ENCODE measurements at regions not wholly inside any gene's neighbourhood (a gene's known extent, or its start where the extent isn't known, plus 50 kb on each side); places are given as distances from the start of the nearest gene placed in this dataset.

DNA sequence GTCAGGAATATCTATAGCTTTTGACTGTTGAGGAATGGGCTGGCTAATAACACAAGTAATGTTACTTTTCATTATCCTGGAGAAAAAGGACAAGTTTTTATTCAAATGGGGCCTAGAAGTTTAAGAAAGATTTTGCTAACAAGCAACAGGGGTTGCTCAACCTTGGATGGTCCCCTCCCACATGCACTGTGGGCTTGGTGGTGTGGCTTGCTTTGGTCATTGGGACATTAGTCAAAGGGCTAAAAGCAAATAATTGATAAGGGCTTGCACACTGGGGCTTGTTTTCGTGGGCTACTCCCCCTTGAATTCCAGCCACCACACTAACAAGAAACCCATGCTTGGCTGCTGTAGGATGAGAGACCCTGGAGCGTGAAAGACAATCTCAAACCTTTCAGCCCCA lies 127.6 kb downstream of the JCAD start:
- ChIA-PET POLR2A (no interaction called here), CTCF (no interaction called here), RAD21 (ENCODE audit: unreplicated experiment) (no interaction called here), SMC1A (ENCODE audit: uncharacterized antibody, unreplicated experiment) (no interaction called here)
- Histone ChIP-seq H2AFZ (ENCODE audit: control insufficient read depth, low read depth, low read length) (no peak overlapping the region), H3K9ac (ENCODE audit: control insufficient read depth, insufficient read depth, low read length) (no peak overlapping the region), H3K27ac (ENCODE audit: control insufficient read depth, insufficient read depth) (no peak overlapping the region), H3K4me2 (ENCODE audit: control insufficient read depth, insufficient read depth) (no peak overlapping the region), H3K79me2 (ENCODE audit: control insufficient read depth, insufficient read depth, low read length) (no peaks in the 10 kb centered on the region), H3K4me1 (ENCODE audit: control insufficient read depth, insufficient read depth, low read length) (no peaks in the 10 kb centered on the region), H4K20me1 (ENCODE audit: control insufficient read depth, insufficient read depth) (no peaks in the 10 kb centered on the region), H3K27me3 (replicated peaks in 1 of 2; ENCODE audit: control insufficient read depth in 2 of 2, insufficient read depth in 2 of 2, low read length in 1 of 2) (no peaks in the 10 kb centered on the region), H3K4me3 (no peak overlapping the region), H3K36me3 (ENCODE audit: control insufficient read depth in 2 of 2, insufficient read depth in 2 of 2, low read length in 1 of 2) (no peaks in the 10 kb centered on the region), H3K9me3 (replicated peaks; ENCODE audit: control insufficient read depth, insufficient read depth, low read length) (no peaks in the 10 kb centered on the region; the same call in 2 of the 3 replicates)
- intact Hi-C loops (cut with micrococcal nuclease; ENCODE audit: unreplicated experiment), result no loop called here
- 0% methylated on average over 2 of the region's 2 CpGs for WGBS (ENCODE audit: insufficient coverage, insufficient replicate concordance, low lambda C conversion rate, missing lambda C conversion rate)
- ATAC-seq, result no peak
- in situ Hi-C loops (cut with MboI), result no loop called here
- FAIRE-seq, result no peak
- TF ChIP-seq, protein P1, sequence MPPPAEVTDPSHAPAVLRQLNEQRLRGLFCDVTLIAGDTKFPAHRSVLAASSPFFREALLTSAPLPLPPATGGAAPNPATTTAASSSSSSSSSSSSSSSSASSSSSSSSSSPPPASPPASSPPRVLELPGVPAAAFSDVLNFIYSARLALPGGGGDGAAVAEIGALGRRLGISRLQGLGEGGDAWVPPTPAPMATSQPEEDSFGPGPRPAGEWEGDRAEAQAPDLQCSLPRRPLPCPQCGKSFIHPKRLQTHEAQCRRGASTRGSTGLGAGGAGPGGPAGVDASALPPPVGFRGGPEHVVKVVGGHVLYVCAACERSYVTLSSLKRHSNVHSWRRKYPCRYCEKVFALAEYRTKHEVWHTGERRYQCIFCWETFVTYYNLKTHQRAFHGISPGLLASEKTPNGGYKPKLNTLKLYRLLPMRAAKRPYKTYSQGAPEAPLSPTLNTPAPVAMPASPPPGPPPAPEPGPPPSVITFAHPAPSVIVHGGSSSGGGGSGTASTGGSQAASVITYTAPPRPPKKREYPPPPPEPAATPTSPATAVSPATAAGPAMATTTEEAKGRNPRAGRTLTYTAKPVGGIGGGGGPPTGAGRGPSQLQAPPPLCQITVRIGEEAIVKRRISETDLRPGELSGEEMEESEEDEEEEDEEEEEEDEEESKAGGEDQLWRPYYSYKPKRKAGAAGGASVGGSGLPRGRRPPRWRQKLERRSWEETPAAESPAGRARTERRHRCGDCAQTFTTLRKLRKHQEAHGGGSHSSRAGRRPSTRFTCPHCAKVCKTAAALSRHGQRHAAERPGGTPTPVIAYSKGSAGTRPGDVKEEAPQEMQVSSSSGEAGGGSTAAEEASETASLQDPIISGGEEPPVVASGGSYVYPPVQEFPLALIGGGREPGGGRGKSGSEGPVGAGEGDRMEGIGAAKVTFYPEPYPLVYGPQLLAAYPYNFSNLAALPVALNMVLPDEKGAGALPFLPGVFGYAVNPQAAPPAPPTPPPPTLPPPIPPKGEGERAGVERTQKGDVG (CRISPR knock-in tag; IDR thresholded peaks at IDR 0.05), result no peak
- TF ChIP-seq, protein P2, sequence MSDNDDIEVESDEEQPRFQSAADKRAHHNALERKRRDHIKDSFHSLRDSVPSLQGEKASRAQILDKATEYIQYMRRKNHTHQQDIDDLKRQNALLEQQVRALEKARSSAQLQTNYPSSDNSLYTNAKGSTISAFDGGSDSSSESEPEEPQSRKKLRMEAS (IDR thresholded peaks at IDR 0.05; ENCODE audit: low read depth, low read length), result no peak
- no peak for TF ChIP-seq ZNF622 (IDR thresholded peaks at IDR 0.05)
- TF ChIP-seq, protein P3, sequence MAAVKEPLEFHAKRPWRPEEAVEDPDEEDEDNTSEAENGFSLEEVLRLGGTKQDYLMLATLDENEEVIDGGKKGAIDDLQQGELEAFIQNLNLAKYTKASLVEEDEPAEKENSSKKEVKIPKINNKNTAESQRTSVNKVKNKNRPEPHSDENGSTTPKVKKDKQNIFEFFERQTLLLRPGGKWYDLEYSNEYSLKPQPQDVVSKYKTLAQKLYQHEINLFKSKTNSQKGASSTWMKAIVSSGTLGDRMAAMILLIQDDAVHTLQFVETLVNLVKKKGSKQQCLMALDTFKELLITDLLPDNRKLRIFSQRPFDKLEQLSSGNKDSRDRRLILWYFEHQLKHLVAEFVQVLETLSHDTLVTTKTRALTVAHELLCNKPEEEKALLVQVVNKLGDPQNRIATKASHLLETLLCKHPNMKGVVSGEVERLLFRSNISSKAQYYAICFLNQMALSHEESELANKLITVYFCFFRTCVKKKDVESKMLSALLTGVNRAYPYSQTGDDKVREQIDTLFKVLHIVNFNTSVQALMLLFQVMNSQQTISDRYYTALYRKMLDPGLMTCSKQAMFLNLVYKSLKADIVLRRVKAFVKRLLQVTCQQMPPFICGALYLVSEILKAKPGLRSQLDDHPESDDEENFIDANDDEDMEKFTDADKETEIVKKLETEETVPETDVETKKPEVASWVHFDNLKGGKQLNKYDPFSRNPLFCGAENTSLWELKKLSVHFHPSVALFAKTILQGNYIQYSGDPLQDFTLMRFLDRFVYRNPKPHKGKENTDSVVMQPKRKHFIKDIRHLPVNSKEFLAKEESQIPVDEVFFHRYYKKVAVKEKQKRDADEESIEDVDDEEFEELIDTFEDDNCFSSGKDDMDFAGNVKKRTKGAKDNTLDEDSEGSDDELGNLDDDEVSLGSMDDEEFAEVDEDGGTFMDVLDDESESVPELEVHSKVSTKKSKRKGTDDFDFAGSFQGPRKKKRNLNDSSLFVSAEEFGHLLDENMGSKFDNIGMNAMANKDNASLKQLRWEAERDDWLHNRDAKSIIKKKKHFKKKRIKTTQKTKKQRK (IDR thresholded peaks at IDR 0.05; ENCODE audit: low read depth, low read length), result no peak
- TF ChIP-seq TCF7 (IDR thresholded peaks at IDR 0.05; ENCODE audit: borderline replicate concordance), result no peak
- TF ChIP-seq, protein P4, sequence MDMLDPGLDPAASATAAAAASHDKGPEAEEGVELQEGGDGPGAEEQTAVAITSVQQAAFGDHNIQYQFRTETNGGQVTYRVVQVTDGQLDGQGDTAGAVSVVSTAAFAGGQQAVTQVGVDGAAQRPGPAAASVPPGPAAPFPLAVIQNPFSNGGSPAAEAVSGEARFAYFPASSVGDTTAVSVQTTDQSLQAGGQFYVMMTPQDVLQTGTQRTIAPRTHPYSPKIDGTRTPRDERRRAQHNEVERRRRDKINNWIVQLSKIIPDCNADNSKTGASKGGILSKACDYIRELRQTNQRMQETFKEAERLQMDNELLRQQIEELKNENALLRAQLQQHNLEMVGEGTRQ (IDR thresholded peaks at IDR 0.05; ENCODE audit: borderline replicate concordance, low read depth, low read length), result no peak
- TF ChIP-seq, protein P5, sequence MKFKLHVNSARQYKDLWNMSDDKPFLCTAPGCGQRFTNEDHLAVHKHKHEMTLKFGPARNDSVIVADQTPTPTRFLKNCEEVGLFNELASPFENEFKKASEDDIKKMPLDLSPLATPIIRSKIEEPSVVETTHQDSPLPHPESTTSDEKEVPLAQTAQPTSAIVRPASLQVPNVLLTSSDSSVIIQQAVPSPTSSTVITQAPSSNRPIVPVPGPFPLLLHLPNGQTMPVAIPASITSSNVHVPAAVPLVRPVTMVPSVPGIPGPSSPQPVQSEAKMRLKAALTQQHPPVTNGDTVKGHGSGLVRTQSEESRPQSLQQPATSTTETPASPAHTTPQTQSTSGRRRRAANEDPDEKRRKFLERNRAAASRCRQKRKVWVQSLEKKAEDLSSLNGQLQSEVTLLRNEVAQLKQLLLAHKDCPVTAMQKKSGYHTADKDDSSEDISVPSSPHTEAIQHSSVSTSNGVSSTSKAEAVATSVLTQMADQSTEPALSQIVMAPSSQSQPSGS (IDR thresholded peaks at IDR 0.05; ENCODE audit: low read length), result no peak
- no peak for TF ChIP-seq SMARCA5 (IDR thresholded peaks at IDR 0.05)
- no peak for DNase-seq (ENCODE audit: low read depth, low spot score)
- BruUV-seq (replicated peaks), result no TSS peak
